Smooth muscle cell (in vitro differentiated cells): ENCODE measurements at regions not wholly inside any gene's neighbourhood (a gene's known extent, or its start where the extent isn't known, plus 50 kb on each side); places are given as distances from the start of the nearest gene placed in this dataset.

Experiments used
- DNase-seq: peaks from one replicate; lab custom pipeline; 2025; ENCODE audit not compliant: unreplicated experiment; lab: John Stamatoyannopoulos, UW
- H2AFZ ChIP-seq: fragments of 200-600 bp; sonication (generic); 2 replicates; pipeline ENCODE4 v1.6.0; 2016; ENCODE audit warnings: antibody characterized with exemption, low read depth, mild to moderate bottlenecking
- H3F3A ChIP-seq: fragments of 200-600 bp; sonication (generic); 2 replicates; pipeline ENCODE4 v1.6.0; 2017; ENCODE audit warnings: antibody characterized with exemption, low read depth
- H3K27ac ChIP-seq: fragments of 200-600 bp; sonication (generic); 2 replicates; pipeline ENCODE4 v1.5.1; 2016; ENCODE audit warnings: low read depth, mild to moderate bottlenecking
- H3K27me3 ChIP-seq: fragments of 200-600 bp; sonication (generic); 2 replicates; pipeline ENCODE4 v1.6.1; 2016; ENCODE audit warnings: low read depth, mild to moderate bottlenecking
- H3K36me3 ChIP-seq: fragments of 200-600 bp; sonication (generic); 2 replicates; pipeline ENCODE4 v1.5.1; 2016; ENCODE audit warnings: low read depth
- H3K4me1 ChIP-seq: fragments of 200-600 bp; sonication (generic); 2 replicates; pipeline ENCODE4 v1.5.1; 2016; ENCODE audit warnings: low read depth
- H3K4me2 ChIP-seq: fragments of 200-600 bp; sonication (generic); 2 replicates; pipeline ENCODE4 v1.6.0; 2016; ENCODE audit warnings: mild to moderate bottlenecking
- H3K4me3 ChIP-seq: fragments of 200-600 bp; sonication (generic); 2 replicates; pipeline ENCODE4 v1.5.1; 2016; ENCODE audit warnings: mild to moderate bottlenecking
- H3K79me2 ChIP-seq: fragments of 200-600 bp; sonication (generic); 2 replicates; pipeline ENCODE4 v1.6.0; 2016; ENCODE audit warnings: low read depth, mild to moderate bottlenecking
- H3K9ac ChIP-seq: fragments of 200-600 bp; sonication (generic); 2 replicates; pipeline ENCODE4 v1.6.0; 2016; ENCODE audit warnings: low read depth
- H3K9me3 ChIP-seq: fragments of 200-600 bp; sonication (generic); replicated peaks from 2 replicates; pipeline ENCODE4 v1.5.1; 2016; ENCODE audit warnings: low read depth
- H4K20me1 ChIP-seq: fragments of 200-600 bp; sonication (generic); 2 replicates; pipeline ENCODE4 v1.6.0; 2016; ENCODE audit warnings: low read depth
- WGBS: methylation state at CpG from one replicate; pipeline ENCODE4 v1.1.7; 2016; ENCODE audit warnings: low lambda C conversion rate; 5-methylcytosine and 5-hydroxymethylcytosine counted together
- TF ChIP-seq, protein P1 (sequence below): fragments of 200-600 bp; sonication (generic); IDR thresholded peaks from 2 replicates; pipeline ENCODE4 v1.5.1; 2017; ENCODE audit warnings: borderline replicate concordance, mild to moderate bottlenecking, antibody characterized with exemption; ENCODE audit not compliant: insufficient read depth, poor library complexity, severe bottlenecking

DNA sequence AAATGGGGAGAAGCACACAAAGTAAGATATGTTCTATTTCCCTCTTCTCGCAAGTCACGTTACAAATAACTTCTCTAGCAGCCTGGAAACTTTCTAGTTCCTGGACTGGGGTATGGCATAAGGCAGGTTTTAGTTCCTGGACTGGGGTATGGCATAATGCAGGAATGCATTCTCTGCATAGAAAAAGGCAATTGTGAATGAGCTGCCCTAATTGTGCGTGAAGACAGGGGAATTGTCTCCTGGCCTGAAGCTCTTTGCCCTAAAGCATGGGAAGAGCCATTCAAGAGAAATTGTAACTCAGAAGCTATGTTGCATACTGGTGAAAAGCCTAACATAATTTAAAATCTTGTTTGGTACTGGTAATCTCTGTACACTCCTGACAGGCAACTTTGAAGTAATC is 54.3 kb upstream of the CBLB start:
- no peaks in the 10 kb centered on the region for H3K9me3 ChIP-seq
- H3K36me3 ChIP-seq = peaks cover 7% of the 10 kb centered on the region
- no peak overlapping the region for H3K4me3 ChIP-seq
- H2AFZ ChIP-seq = no peak overlapping the region
- no peaks in the 10 kb centered on the region for H3K79me2 ChIP-seq
- no peaks in the 10 kb centered on the region for H3K27me3 ChIP-seq
- H4K20me1 ChIP-seq = no peaks in the 10 kb centered on the region
- no peak overlapping the region for H3K4me2 ChIP-seq
- H3K4me1 ChIP-seq = no peaks in the 10 kb centered on the region
- no peak for DNase-seq
- H3K9ac ChIP-seq = no peak overlapping the region
- TF ChIP-seq, protein P1, sequence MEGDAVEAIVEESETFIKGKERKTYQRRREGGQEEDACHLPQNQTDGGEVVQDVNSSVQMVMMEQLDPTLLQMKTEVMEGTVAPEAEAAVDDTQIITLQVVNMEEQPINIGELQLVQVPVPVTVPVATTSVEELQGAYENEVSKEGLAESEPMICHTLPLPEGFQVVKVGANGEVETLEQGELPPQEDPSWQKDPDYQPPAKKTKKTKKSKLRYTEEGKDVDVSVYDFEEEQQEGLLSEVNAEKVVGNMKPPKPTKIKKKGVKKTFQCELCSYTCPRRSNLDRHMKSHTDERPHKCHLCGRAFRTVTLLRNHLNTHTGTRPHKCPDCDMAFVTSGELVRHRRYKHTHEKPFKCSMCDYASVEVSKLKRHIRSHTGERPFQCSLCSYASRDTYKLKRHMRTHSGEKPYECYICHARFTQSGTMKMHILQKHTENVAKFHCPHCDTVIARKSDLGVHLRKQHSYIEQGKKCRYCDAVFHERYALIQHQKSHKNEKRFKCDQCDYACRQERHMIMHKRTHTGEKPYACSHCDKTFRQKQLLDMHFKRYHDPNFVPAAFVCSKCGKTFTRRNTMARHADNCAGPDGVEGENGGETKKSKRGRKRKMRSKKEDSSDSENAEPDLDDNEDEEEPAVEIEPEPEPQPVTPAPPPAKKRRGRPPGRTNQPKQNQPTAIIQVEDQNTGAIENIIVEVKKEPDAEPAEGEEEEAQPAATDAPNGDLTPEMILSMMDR = no peak
- WGBS = 96% methylated on average over 3 of the region's 3 CpGs
- H3F3A ChIP-seq = no peaks in the 10 kb centered on the region
- no peak overlapping the region for H3K27ac ChIP-seq

DNA sequence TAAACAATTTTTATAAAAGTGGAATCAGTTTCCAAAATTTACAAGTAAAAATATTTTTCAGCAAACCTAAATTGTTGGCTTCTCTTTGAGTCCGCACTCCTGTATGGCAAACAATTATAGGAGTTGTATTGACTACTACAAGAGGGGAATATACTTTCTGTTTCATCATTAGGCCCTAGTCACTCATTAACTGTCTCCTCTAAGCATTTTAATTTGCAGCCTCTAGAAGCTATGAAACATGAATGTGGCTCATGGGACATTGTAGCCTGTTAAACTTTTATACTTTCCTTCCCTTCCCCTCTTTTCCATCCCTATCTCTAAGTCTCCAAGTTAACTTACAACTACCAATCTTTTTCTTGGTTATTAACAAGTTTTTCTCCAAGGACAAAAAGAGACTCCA is 58.9 kb upstream of the CBLB start:
- no peak overlapping the region for H3K9ac ChIP-seq
- 100% methylated on average over 1 of the region's 1 CpG for WGBS
- H3K4me1 ChIP-seq = no peaks in the 10 kb centered on the region
- TF ChIP-seq, protein P1 = no peak
- H3F3A ChIP-seq = no peaks in the 10 kb centered on the region
- DNase-seq = no peak
- no peak overlapping the region for H2AFZ ChIP-seq
- no peak overlapping the region for H3K4me3 ChIP-seq
- H3K9me3 ChIP-seq = no peaks in the 10 kb centered on the region
- H3K79me2 ChIP-seq = no peaks in the 10 kb centered on the region
- no peak overlapping the region for H3K27ac ChIP-seq
- H3K4me2 ChIP-seq = no peak overlapping the region
- no peaks in the 10 kb centered on the region for H4K20me1 ChIP-seq
- H3K27me3 ChIP-seq = no peaks in the 10 kb centered on the region
- no peaks in the 10 kb centered on the region for H3K36me3 ChIP-seq

DNA sequence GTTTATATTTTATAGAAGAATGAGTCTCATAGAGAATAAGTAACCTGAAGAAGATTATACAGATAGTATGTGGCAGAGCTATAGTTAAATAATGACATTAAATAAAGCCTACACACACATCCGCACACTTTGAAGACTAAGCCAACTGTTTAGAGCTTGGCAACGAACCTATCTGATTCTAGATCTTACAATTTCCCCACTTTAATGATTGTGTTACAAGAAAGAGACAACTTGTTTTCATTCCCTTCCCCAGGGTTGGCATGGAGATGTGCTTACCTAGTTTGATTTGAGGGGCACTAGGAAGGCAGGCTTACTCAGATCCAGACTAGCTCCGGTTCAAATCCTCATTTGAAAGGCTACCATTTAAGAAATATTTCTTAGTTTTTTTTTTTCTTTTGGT is 61.9 kb upstream of the CBLB start:
- Histone ChIP-seq H3K79me2 (no peaks in the 10 kb centered on the region), H3K4me1 (no peaks in the 10 kb centered on the region), H3F3A (no peaks in the 10 kb centered on the region), H3K36me3 (no peaks in the 10 kb centered on the region), H3K4me2 (no peak overlapping the region), H3K27ac (no peak overlapping the region), H3K9ac (no peak overlapping the region), H3K27me3 (no peaks in the 10 kb centered on the region), H2AFZ (no peak overlapping the region), H3K4me3 (no peak overlapping the region), H3K9me3 (no peaks in the 10 kb centered on the region), H4K20me1 (no peaks in the 10 kb centered on the region)
- TF ChIP-seq, protein P1 = no peak
- DNase-seq = no peak
- WGBS = 90% methylated on average over 3 of the region's 3 CpGs

DNA sequence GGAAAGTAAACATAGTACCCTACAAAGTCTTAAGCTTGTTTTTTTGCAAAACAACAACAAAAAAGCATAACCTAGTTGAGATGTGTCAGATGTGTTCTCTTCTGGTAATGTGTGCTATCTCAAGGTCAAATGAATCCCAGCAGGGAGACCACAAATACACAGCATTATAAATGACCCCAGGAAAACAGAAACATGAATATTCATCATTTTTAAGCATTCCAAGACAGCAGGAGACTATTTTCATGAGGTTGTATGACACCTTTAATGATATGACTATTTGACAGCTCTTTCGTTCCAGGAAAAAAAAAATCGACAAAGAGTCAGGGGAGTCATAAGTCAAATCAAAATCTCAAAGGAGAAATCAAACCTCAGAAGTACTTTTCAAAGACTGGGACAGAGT is 62.7 kb upstream of the CBLB start:
- WGBS = 85% methylated on average over 2 of the region's 2 CpGs
- Histone ChIP-seq H3K4me3 (no peak overlapping the region), H3K4me2 (no peak overlapping the region), H3K4me1 (no peaks in the 10 kb centered on the region), H3K27me3 (no peaks in the 10 kb centered on the region), H4K20me1 (no peaks in the 10 kb centered on the region), H3K9ac (no peak overlapping the region), H2AFZ (no peak overlapping the region), H3K27ac (no peak overlapping the region), H3F3A (no peaks in the 10 kb centered on the region), H3K9me3 (no peaks in the 10 kb centered on the region), H3K79me2 (no peaks in the 10 kb centered on the region), H3K36me3 (no peaks in the 10 kb centered on the region)
- DNase-seq = no peak
- TF ChIP-seq, protein P1 = no peak
